GM23338 (cell line): ENCODE measurements at regions not wholly inside any gene's neighbourhood (a gene's known extent, or its start where the extent isn't known, plus 50 kb on each side); places are given as distances from the start of the nearest gene placed in this dataset.

Experiments
- CREB1 ChIP-seq: fragments of 250-450 bp; sonication (Bioruptor Pico); IDR thresholded peaks from 2 replicates; pipeline ENCODE4 v1.5.0; 2020; ENCODE audit warnings: low read depth, mild to moderate bottlenecking, moderate library complexity
- EZH2 ChIP-seq: fragments of 200-600 bp; sonication (generic); IDR thresholded peaks from one replicate; pipeline ENCODE4 v1.8.0; 2017; ENCODE audit warnings: antibody characterized with exemption, mild to moderate bottlenecking, low read depth; ENCODE audit not compliant: unreplicated experiment
- EZH2phosphoT487 ChIP-seq: fragments of 200-600 bp; sonication (generic); IDR thresholded peaks from one replicate; pipeline ENCODE4 v1.8.1; 2018; ENCODE audit warnings: antibody characterized with exemption; ENCODE audit not compliant: unreplicated experiment
- JUNB ChIP-seq: IDR thresholded peaks from one replicate; pipeline ENCODE4 v1.6.1; 2016; ENCODE audit warnings: antibody characterized with exemption; ENCODE audit not compliant: unreplicated experiment
- NANOG ChIP-seq: IDR thresholded peaks from 2 replicates; pipeline ENCODE4 v1.6.1; 2016; ENCODE audit warnings: antibody characterized with exemption, borderline replicate concordance
- POLR2AphosphoS5 ChIP-seq: IDR thresholded peaks from 2 replicates; pipeline ENCODE4 v1.6.1; 2016; ENCODE audit warnings: antibody characterized with exemption, low read depth
- ZNF114 ChIP-seq: fragments of 250-450 bp; sonication (Bioruptor Pico); IDR thresholded peaks from 2 replicates; pipeline ENCODE4 v1.5.0; 2020; ENCODE audit warnings: mild to moderate bottlenecking, moderate library complexity
- TF ChIP-seq, protein P1 (sequence below), 2 experiments: fragments of 200-600 bp in 1 of 2; sonication (generic) in 1 of 2; conservative IDR thresholded peaks; 2 replicates each; pipeline versions ENCODE4 v1.5.1 to v1.6.1; 2016 to 2017; ENCODE audit warnings: antibody characterized with exemption in 2 of 2, low read depth in 2 of 2, mild to moderate bottlenecking in 2 of 2, moderate library complexity in 1 of 2
- TF ChIP-seq, protein P2 (sequence below): IDR thresholded peaks from one replicate; pipeline ENCODE4 v1.6.1; 2018; ENCODE audit warnings: antibody characterized with exemption; ENCODE audit not compliant: unreplicated experiment
- TF ChIP-seq, protein P3 (sequence below): IDR thresholded peaks from 2 replicates; pipeline ENCODE4 v1.6.1; 2016; ENCODE audit warnings: antibody characterized with exemption

DNA sequence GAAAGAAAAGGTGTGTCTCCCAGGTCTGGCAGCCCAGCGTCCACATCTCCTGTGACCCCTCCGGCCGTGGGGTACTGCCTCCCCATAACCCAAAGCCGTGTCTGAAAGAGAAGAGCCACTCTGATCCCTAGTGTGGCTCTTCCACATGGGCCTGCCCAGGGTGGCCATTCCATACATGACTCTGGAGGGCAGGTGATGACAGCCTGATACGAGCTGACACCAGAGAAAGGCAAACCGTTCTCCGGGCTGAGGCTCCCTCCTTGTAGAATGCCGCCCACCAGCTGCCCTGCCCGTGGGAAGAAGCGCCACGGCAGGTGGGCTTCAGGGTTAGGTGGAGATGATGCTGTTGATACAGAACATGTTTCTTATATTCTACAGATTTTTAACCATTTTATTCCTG, 451.6 kb upstream of the SALL3 start:
- TF ChIP-seq POLR2AphosphoS5 (no peak), EZH2 (no peak), CREB1 (CRISPR knock-in tag) (no peak), EZH2phosphoT487 (no peak), ZNF114 (CRISPR knock-in tag) (no peak), JUNB (no peak), NANOG (no peak)
- TF ChIP-seq, protein P1, sequence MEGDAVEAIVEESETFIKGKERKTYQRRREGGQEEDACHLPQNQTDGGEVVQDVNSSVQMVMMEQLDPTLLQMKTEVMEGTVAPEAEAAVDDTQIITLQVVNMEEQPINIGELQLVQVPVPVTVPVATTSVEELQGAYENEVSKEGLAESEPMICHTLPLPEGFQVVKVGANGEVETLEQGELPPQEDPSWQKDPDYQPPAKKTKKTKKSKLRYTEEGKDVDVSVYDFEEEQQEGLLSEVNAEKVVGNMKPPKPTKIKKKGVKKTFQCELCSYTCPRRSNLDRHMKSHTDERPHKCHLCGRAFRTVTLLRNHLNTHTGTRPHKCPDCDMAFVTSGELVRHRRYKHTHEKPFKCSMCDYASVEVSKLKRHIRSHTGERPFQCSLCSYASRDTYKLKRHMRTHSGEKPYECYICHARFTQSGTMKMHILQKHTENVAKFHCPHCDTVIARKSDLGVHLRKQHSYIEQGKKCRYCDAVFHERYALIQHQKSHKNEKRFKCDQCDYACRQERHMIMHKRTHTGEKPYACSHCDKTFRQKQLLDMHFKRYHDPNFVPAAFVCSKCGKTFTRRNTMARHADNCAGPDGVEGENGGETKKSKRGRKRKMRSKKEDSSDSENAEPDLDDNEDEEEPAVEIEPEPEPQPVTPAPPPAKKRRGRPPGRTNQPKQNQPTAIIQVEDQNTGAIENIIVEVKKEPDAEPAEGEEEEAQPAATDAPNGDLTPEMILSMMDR (conservative IDR thresholded peaks at IDR 0.05; ENCODE audit: low read depth in 2 of 2), result no peak
- TF ChIP-seq, protein P2, sequence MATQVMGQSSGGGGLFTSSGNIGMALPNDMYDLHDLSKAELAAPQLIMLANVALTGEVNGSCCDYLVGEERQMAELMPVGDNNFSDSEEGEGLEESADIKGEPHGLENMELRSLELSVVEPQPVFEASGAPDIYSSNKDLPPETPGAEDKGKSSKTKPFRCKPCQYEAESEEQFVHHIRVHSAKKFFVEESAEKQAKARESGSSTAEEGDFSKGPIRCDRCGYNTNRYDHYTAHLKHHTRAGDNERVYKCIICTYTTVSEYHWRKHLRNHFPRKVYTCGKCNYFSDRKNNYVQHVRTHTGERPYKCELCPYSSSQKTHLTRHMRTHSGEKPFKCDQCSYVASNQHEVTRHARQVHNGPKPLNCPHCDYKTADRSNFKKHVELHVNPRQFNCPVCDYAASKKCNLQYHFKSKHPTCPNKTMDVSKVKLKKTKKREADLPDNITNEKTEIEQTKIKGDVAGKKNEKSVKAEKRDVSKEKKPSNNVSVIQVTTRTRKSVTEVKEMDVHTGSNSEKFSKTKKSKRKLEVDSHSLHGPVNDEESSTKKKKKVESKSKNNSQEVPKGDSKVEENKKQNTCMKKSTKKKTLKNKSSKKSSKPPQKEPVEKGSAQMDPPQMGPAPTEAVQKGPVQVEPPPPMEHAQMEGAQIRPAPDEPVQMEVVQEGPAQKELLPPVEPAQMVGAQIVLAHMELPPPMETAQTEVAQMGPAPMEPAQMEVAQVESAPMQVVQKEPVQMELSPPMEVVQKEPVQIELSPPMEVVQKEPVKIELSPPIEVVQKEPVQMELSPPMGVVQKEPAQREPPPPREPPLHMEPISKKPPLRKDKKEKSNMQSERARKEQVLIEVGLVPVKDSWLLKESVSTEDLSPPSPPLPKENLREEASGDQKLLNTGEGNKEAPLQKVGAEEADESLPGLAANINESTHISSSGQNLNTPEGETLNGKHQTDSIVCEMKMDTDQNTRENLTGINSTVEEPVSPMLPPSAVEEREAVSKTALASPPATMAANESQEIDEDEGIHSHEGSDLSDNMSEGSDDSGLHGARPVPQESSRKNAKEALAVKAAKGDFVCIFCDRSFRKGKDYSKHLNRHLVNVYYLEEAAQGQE, result no peak
- TF ChIP-seq, protein P3, sequence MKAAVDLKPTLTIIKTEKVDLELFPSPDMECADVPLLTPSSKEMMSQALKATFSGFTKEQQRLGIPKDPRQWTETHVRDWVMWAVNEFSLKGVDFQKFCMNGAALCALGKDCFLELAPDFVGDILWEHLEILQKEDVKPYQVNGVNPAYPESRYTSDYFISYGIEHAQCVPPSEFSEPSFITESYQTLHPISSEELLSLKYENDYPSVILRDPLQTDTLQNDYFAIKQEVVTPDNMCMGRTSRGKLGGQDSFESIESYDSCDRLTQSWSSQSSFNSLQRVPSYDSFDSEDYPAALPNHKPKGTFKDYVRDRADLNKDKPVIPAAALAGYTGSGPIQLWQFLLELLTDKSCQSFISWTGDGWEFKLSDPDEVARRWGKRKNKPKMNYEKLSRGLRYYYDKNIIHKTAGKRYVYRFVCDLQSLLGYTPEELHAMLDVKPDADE, result no peak
